ENCODE measurements at regions not wholly inside any gene's neighbourhood (a gene's known extent, or its start where the extent isn't known, plus 50 kb on each side); places are given as distances from the start of the nearest gene placed in this dataset.

- TF ChIP-seq POLR2A (IDR thresholded peaks at IDR 0.05; ENCODE audit: low read length) (no peak), GATA1 (IDR thresholded peaks at IDR 0.05; ENCODE audit: low read depth, low read length) (no peak)
Measured at GRCh38 chr16:86958423-86958822, 358.8 kb downstream of the C16orf95 start.

All from erythroblast (primary cell).